ENCODE measurements at regions not wholly inside any gene's neighbourhood (a gene's known extent, or its start where the extent isn't known, plus 50 kb on each side); places are given as distances from the start of the nearest gene placed in this dataset.

DNA sequence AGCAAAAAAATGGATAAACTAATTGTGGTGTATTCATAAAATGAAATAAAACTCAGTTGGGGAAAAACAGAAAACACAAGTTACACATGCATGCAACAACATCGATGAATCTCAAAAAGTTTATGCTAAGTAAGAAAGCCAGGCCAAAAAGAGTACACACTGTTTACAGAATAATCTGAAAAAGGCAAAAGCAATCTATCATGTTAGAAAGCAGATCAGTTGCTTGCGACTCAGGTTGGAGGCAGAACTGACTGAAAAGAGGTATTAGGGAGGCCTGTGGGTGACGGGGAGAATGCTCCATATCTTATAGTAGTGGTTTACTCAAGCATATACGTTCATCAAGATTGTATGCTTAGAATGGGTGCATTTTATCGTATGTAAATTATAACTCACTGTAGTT is 119.2 kb downstream of the ARRDC3 start:
- Histone ChIP-seq H4K20me1 (ENCODE audit: insufficient read depth, low read length) (no peaks in the 10 kb centered on the region), H3K27ac (ENCODE audit: low read depth, low read length, poor library complexity, severe bottlenecking) (no peak overlapping the region), H3K9me3 (ENCODE audit: low read length) (no peaks in the 10 kb centered on the region), H3K27me3 (ENCODE audit: insufficient read depth, low read length) (no peaks in the 10 kb centered on the region), H3K9ac (ENCODE audit: low read length) (no peak overlapping the region), H3K9me2 (ENCODE audit: low read depth, low read length) (no peaks in the 10 kb centered on the region), H3K4me2 (ENCODE audit: low read length) (no peak overlapping the region), H3K4me1 (ENCODE audit: insufficient read depth, low read length, severe bottlenecking) (no peaks in the 10 kb centered on the region), H3F3A (ENCODE audit: insufficient read depth, low read length) (no peaks in the 10 kb centered on the region), H3K79me2 (ENCODE audit: insufficient read depth, low read length) (no peaks in the 10 kb centered on the region), H2AFZ (ENCODE audit: low read length) (no peak overlapping the region), H3K36me3 (ENCODE audit: insufficient read depth, low read length) (no peaks in the 10 kb centered on the region), H3K4me3 (ENCODE audit: low read depth, low read length, poor library complexity, severe bottlenecking) (no peak overlapping the region)
- TF ChIP-seq EZH2 (IDR thresholded peaks at IDR 0.05; ENCODE audit: borderline replicate concordance, low read length), result no peak
- TF ChIP-seq, protein P1, sequence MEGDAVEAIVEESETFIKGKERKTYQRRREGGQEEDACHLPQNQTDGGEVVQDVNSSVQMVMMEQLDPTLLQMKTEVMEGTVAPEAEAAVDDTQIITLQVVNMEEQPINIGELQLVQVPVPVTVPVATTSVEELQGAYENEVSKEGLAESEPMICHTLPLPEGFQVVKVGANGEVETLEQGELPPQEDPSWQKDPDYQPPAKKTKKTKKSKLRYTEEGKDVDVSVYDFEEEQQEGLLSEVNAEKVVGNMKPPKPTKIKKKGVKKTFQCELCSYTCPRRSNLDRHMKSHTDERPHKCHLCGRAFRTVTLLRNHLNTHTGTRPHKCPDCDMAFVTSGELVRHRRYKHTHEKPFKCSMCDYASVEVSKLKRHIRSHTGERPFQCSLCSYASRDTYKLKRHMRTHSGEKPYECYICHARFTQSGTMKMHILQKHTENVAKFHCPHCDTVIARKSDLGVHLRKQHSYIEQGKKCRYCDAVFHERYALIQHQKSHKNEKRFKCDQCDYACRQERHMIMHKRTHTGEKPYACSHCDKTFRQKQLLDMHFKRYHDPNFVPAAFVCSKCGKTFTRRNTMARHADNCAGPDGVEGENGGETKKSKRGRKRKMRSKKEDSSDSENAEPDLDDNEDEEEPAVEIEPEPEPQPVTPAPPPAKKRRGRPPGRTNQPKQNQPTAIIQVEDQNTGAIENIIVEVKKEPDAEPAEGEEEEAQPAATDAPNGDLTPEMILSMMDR (IDR thresholded peaks at IDR 0.05; ENCODE audit: low read length), result no peak

- Histone ChIP-seq H3K27me3 (ENCODE audit: insufficient read depth, low read length) (no peaks in the 10 kb centered on the region), H3K27ac (ENCODE audit: low read depth, low read length, poor library complexity, severe bottlenecking) (no peak overlapping the region), H3K4me1 (ENCODE audit: insufficient read depth, low read length, severe bottlenecking) (no peaks in the 10 kb centered on the region), H2AFZ (ENCODE audit: low read length) (no peak overlapping the region), H3K4me3 (ENCODE audit: low read depth, low read length, poor library complexity, severe bottlenecking) (no peak overlapping the region), H3K4me2 (ENCODE audit: low read length) (no peak overlapping the region), H4K20me1 (ENCODE audit: insufficient read depth, low read length) (no peaks in the 10 kb centered on the region), H3K79me2 (ENCODE audit: insufficient read depth, low read length) (no peaks in the 10 kb centered on the region), H3K9me3 (ENCODE audit: low read length) (no peaks in the 10 kb centered on the region), H3K9me2 (ENCODE audit: low read depth, low read length) (no peaks in the 10 kb centered on the region), H3K36me3 (ENCODE audit: insufficient read depth, low read length) (no peaks in the 10 kb centered on the region), H3F3A (ENCODE audit: insufficient read depth, low read length) (no peaks in the 10 kb centered on the region), H3K9ac (ENCODE audit: low read length) (no peak overlapping the region)
- no peak for TF ChIP-seq EZH2 (IDR thresholded peaks at IDR 0.05; ENCODE audit: borderline replicate concordance, low read length)
- TF ChIP-seq, protein P1 (IDR thresholded peaks at IDR 0.05; ENCODE audit: low read length), result no peak
Measured at GRCh38 chr5:91257301-91257700, 125.8 kb downstream of the ARRDC3 start.

- no peaks in the 10 kb centered on the region for H3K4me1 ChIP-seq (ENCODE audit: insufficient read depth, low read length, severe bottlenecking)
- H2AFZ ChIP-seq (ENCODE audit: low read length), result no peak overlapping the region
- no peaks in the 10 kb centered on the region for H3K27me3 ChIP-seq (ENCODE audit: insufficient read depth, low read length)
- no peak overlapping the region for H3K4me2 ChIP-seq (ENCODE audit: low read length)
- H3F3A ChIP-seq (ENCODE audit: insufficient read depth, low read length), result no peaks in the 10 kb centered on the region
- H3K9me3 ChIP-seq (ENCODE audit: low read length), result no peaks in the 10 kb centered on the region
- H3K36me3 ChIP-seq (ENCODE audit: insufficient read depth, low read length), result no peaks in the 10 kb centered on the region
- H3K9me2 ChIP-seq (ENCODE audit: low read depth, low read length), result no peaks in the 10 kb centered on the region
- no peaks in the 10 kb centered on the region for H4K20me1 ChIP-seq (ENCODE audit: insufficient read depth, low read length)
- no peak overlapping the region for H3K27ac ChIP-seq (ENCODE audit: low read depth, low read length, poor library complexity, severe bottlenecking)
- H3K9ac ChIP-seq (ENCODE audit: low read length), result no peak overlapping the region
- H3K79me2 ChIP-seq (ENCODE audit: insufficient read depth, low read length), result no peaks in the 10 kb centered on the region
- no peak overlapping the region for H3K4me3 ChIP-seq (ENCODE audit: low read depth, low read length, poor library complexity, severe bottlenecking)
- TF ChIP-seq EZH2 (IDR thresholded peaks at IDR 0.05; ENCODE audit: borderline replicate concordance, low read length), result no peak
- TF ChIP-seq, protein P1 (IDR thresholded peaks at IDR 0.05; ENCODE audit: low read length), result no peak
Measured at GRCh38 chr5:91256142-91256524, 127.0 kb downstream of the ARRDC3 start.

All from OCI-LY1 (cell line).